GM18520 (cell line): ENCODE measurements at regions not wholly inside any gene's neighbourhood (a gene's known extent, or its start where the extent isn't known, plus 50 kb on each side); places are given as distances from the start of the nearest gene placed in this dataset.

Experiments used
- ATAC-seq: cut with Tn5 transposase; IDR thresholded peaks from one replicate; pipeline ENCODE4 v1.9.1; 2021; ENCODE audit not compliant: unreplicated experiment

DNA sequence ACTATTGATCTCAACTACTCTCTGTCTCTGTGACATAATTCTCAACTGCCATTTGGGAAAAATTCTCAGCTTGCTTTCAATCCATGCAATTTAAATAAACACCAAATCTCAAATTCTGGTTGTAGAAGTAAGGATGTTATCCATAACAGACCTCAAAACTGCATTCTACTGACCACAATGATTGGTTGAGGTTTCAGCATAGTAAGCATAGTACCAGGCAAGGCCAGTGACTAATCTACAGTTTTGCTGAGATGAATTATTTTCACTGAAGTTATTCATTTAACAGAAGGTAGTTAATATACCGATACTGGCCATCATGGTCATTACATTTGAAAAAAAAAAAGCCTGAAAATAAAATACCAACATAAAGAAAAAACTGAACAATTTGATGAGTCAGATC, 488.0 kb upstream of the CDH18 start:
- ATAC-seq: no peak

DNA sequence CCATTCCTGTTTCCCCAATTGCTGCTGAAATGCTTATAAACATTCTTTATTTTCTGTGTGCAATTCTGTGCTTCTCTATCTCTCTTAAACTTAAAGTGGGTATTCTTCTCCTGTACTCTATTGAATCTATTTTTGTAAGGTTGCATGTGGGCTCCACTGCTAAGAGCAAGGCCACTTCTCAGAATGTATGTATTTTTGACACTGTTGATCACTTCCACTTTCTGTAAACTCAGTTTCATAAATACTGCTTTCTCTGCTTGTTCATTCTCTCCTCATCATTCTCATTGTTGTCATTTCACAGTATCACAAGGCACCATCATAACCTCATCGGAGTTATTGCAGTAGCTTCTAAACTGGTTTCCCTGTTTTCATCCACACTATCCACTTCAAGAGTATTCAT, 483.0 kb upstream of the CDH18 start:
- ATAC-seq: no peak

- no peak for ATAC-seq
Observed at GRCh38 chr5:20469792-20470191, 481.8 kb upstream of the CDH18 start.

DNA sequence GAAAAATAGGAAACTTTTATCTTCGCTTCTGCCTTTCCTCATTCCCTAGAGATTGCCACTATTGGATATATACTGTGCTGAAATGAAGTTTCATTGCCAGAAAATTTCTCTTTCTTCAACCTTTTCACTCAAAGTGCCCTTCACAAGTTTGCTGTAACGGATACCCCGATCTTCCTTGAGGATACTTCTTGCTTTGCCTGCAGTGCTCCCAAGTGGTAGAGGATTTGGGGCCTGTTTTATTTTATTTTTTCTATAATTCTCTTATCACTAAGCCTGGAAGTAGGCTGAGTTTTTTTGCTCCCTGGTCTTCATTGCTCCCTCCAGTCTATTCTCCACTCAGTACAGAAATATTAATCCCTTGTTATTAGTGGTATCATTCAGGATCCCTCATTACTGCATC, 481.4 kb upstream of the CDH18 start:
- ATAC-seq: no peak

DNA sequence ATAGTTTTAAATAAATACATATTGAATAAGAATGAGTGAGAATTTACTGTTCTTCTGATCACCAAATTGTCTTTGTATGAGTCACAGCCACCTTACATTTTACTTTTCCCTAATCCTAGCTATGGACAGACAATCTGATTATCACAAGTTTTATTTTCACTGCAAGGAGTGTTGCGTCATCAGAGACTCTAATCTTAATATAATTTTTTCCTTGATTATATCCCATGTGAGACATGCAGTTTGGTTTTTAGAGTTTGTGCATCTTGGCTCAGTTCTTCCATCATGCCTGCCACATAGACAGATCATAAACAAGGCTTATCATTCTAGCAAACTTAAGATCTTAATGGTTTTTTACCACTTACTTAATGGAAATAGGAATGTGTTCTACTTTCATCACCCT, 478.5 kb upstream of the CDH18 start:
- no peak for ATAC-seq

DNA sequence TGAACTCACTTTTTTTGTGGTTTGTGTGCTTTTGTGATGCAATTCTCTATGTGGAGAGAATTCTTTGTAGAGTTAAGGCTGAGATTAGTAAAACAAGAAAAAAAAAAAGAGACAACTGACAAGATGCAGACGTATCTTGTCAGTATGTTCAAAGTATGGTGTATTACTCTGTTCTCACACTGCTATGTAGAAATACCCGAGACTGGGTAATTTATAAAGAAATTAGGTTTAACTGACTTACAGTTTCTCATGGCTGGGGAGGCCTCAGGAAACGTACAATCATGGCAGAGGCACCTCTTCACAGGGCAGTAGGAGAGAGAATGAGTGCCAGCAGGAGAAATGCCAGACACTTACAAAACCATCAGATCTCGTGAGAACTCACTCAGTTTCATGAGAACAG, 475.2 kb upstream of the CDH18 start:
- ATAC-seq: no peak

DNA sequence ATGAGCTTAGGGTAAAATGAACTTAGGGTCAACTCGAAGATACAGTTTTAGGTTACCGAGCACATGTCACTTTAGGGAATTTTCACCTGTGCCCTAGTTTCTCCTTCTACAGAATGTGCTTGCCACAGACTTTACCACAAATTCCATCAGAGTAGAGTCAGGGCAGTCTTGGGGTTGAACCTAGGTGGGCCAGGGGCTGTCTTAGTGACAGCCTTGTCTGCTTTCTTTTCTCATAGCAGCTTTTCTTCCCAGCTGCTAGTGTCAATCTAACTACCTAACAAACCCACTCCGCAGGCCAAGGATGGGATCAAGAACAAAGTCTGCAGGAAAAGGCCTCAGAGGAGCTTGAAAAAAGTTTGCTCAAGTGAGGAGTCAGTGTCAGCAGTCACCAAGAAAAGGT, 458.1 kb upstream of the CDH18 start:
- ATAC-seq: no peak

DNA sequence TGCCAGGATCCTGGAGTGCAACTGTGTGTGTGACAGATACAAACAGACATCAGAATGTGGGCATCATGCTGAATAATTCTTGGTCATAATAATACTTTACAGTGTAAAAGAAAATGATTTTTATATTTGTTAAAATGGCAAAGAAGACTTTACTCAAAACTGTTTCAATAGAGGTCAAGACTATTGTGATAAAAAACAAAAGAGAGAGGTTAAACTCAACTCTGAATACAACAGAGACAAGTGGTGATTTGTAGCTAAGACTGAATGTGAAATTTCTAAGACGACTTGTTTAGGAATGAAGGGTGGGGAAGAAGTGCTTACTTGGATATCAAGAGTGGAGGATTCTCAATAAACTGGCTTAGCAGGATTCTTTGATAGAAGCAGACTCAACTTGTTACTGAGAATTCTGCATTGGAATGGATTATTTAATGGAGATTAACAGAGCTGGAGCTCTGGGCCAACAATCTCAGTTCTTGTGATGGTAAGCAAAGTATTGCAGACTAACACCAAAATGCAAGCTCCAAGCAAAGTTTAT, 457.4 kb upstream of the CDH18 start:
- no peak for ATAC-seq

- ATAC-seq: no peak
Observed at GRCh38 chr5:20434786-20435185, 446.8 kb upstream of the CDH18 start.

DNA sequence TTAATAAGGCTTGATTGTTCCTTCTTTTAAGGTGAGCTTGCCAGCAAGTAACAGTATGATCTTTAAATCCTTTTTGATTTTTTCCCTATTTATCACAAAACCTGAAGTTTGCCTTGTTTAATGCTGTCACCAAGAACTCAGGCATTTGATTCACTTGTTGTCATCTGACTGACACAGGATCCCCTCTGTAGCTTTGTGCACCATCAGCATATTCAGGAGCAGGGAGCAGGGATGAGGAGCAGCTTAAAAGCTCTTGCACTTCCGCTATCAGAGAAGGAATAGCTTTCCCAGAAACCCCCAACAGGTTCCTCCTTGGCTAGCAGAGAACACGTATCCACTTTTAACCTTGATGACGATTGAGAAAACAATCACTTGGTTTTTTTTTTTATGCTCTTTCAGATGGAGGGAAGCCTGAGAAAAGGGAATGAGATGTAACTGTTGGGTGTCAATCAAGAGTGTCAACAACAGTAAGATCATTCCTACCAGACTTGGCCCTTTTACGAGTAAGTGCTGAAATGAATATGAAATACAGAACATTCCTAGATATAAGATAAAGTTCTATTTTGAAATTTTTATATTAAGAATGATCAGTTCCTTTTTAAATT, 433.1 kb upstream of the CDH18 start:
- no peak for ATAC-seq
